NCI-H1930 (cell line): ENCODE measurements at regions not wholly inside any gene's neighbourhood (a gene's known extent, or its start where the extent isn't known, plus 50 kb on each side); places are given as distances from the start of the nearest gene placed in this dataset.

ENCODE experiments used
- DNase-seq, 2 experiments: peaks; one replicate each; lab custom pipeline; 2025; lab: John Stamatoyannopoulos, UW

GRCh38 chr6:22808466-22808865 is 239.1 kb downstream of the HDGFL1 start:
- DNase-seq: no peak

- DNase-seq: no peak
Observed at GRCh38 chr6:22809370-22809769, 240.0 kb downstream of the HDGFL1 start.

- no peak for DNase-seq
Observed at GRCh38 chr6:22819209-22819608, 249.8 kb downstream of the HDGFL1 start.

GRCh38 chr6:22821664-22822320 is 252.4 kb downstream of the HDGFL1 start:
- no peak for DNase-seq

GRCh38 chr6:22825210-22825609 is 255.8 kb downstream of the HDGFL1 start:
- DNase-seq: no peak

- DNase-seq: no peak
Observed at GRCh38 chr6:22826961-22827360, 257.6 kb downstream of the HDGFL1 start.

- DNase-seq: no peak
Observed at GRCh38 chr6:22827760-22828159, 258.4 kb downstream of the HDGFL1 start.

- no peak for DNase-seq
Observed at GRCh38 chr6:22828179-22829062, 259.1 kb downstream of the HDGFL1 start.

- DNase-seq: no peak
Observed at GRCh38 chr6:22829070-22829469, 259.7 kb downstream of the HDGFL1 start.

GRCh38 chr6:22830463-22830862 is 261.1 kb downstream of the HDGFL1 start:
- no peak for DNase-seq

- DNase-seq: no peak
Observed at GRCh38 chr6:22833191-22833590, 263.8 kb downstream of the HDGFL1 start.

- DNase-seq: no peak
Observed at GRCh38 chr6:22838345-22838744, 269.0 kb downstream of the HDGFL1 start.

- DNase-seq: no peak
Observed at GRCh38 chr6:22845467-22845866, 276.1 kb downstream of the HDGFL1 start.

GRCh38 chr6:22848121-22848520 is 278.8 kb downstream of the HDGFL1 start:
- no peak for DNase-seq

- DNase-seq: no peak
Observed at GRCh38 chr6:22849921-22850320, 280.6 kb downstream of the HDGFL1 start.

- no peak for DNase-seq
Observed at GRCh38 chr6:22852101-22852500, 282.7 kb downstream of the HDGFL1 start.

- DNase-seq: no peak
Observed at GRCh38 chr6:22873513-22874136, 304.3 kb downstream of the HDGFL1 start.

- DNase-seq: no peak
Observed at GRCh38 chr6:22875845-22876244, 306.5 kb downstream of the HDGFL1 start.

GRCh38 chr6:22878324-22878701 is 308.9 kb downstream of the HDGFL1 start:
- no peak for DNase-seq

- no peak for DNase-seq
Observed at GRCh38 chr6:22878706-22879105, 309.3 kb downstream of the HDGFL1 start.

GRCh38 chr6:22880686-22881433 is 311.5 kb downstream of the HDGFL1 start:
- no peak for DNase-seq

GRCh38 chr6:22882581-22882980 is 313.2 kb downstream of the HDGFL1 start:
- no peak for DNase-seq
